M059J (cell line): ENCODE measurements at regions not wholly inside any gene's neighbourhood (a gene's known extent, or its start where the extent isn't known, plus 50 kb on each side); places are given as distances from the start of the nearest gene placed in this dataset.
A peak's percentile ranks its signal among the peaks of the same experiment; 100 is the strongest.

Source experiments
- DNase-seq: peaks from one replicate; pipeline ENCODE4 v3.0.0-alpha.2; 2012; ENCODE audit warnings: low read depth

GRCh38 chr9:2453106-2453505 is 168.5 kb upstream of the VLDLR start:
- DNase-seq = no peak

- DNase-seq = no peak
Measured at GRCh38 chr9:2453701-2454100, 167.9 kb upstream of the VLDLR start.

- no peak for DNase-seq
Measured at GRCh38 chr9:2459756-2460155, 161.8 kb upstream of the VLDLR start.

- no peak for DNase-seq
Measured at GRCh38 chr9:2461892-2462291, 159.7 kb upstream of the VLDLR start.

- no peak for DNase-seq
Measured at GRCh38 chr9:2464624-2465023, 157.0 kb upstream of the VLDLR start.

- no peak for DNase-seq
Measured at GRCh38 chr9:2465516-2465915, 156.1 kb upstream of the VLDLR start.

- DNase-seq = peak; percentile 16
Measured at GRCh38 chr9:2465921-2466460, 155.6 kb upstream of the VLDLR start.

GRCh38 chr9:2466703-2467102 is 154.9 kb upstream of the VLDLR start:
- DNase-seq = no peak

GRCh38 chr9:2469681-2470221 is 151.8 kb upstream of the VLDLR start:
- DNase-seq = peak; percentile 55

GRCh38 chr9:2473681-2474080 is 147.9 kb upstream of the VLDLR start:
- no peak for DNase-seq

GRCh38 chr9:2477755-2478154 is 143.8 kb upstream of the VLDLR start:
- DNase-seq = peak; percentile 37

GRCh38 chr9:2478421-2478820 is 143.2 kb upstream of the VLDLR start:
- peak; percentile 14 for DNase-seq

- peak; percentile 66 for DNase-seq
Measured at GRCh38 chr9:2479056-2479565, 142.5 kb upstream of the VLDLR start.

GRCh38 chr9:2480255-2480837 is 141.2 kb upstream of the VLDLR start:
- no peak for DNase-seq

- no peak for DNase-seq
Measured at GRCh38 chr9:2481216-2481615, 140.4 kb upstream of the VLDLR start.

- no peak for DNase-seq
Measured at GRCh38 chr9:2486988-2487387, 134.6 kb upstream of the VLDLR start.

GRCh38 chr9:2489838-2490314 is 131.7 kb upstream of the VLDLR start:
- no peak for DNase-seq

GRCh38 chr9:2492161-2492560 is 129.4 kb upstream of the VLDLR start:
- no peak for DNase-seq

GRCh38 chr9:2493109-2493508 is 128.5 kb upstream of the VLDLR start:
- no peak for DNase-seq

- no peak for DNase-seq
Measured at GRCh38 chr9:2493529-2493928, 128.1 kb upstream of the VLDLR start.

- peak; percentile 77 for DNase-seq
Measured at GRCh38 chr9:2494562-2494961, 127.0 kb upstream of the VLDLR start.

- peak; percentile 64 for DNase-seq
Measured at GRCh38 chr9:2495221-2496005, 126.2 kb upstream of the VLDLR start.

GRCh38 chr9:2496169-2496568 is 125.4 kb upstream of the VLDLR start:
- DNase-seq = no peak
